A673 (cell line): ENCODE measurements at regions not wholly inside any gene's neighbourhood (a gene's known extent, or its start where the extent isn't known, plus 50 kb on each side); places are given as distances from the start of the nearest gene placed in this dataset.

Experiments used
- CTCF ChIP-seq: fragments of 300-800, 200-600 bp; sonication (generic); conservative IDR thresholded peaks from 2 replicates; pipeline ENCODE4 v1.5.1; 2017; ENCODE audit warnings: low read depth, mild to moderate bottlenecking, antibody characterized with exemption, low read length, moderate library complexity, mixed read lengths
- EZH2 ChIP-seq: fragments of 200-600 bp; sonication (generic); IDR thresholded peaks from 2 replicates; pipeline ENCODE4 v1.6.1; 2017; ENCODE audit warnings: borderline replicate concordance, low read depth, mild to moderate bottlenecking, mixed read lengths, antibody characterized with exemption, low read length; ENCODE audit not compliant: poor library complexity, severe bottlenecking

- TF ChIP-seq CTCF (no peak), EZH2 (no peak)
Observed at GRCh38 chr1:47655521-47656300, 217.9 kb downstream of the FOXD2 start.
